ENCODE measurements at regions not wholly inside any gene's neighbourhood (a gene's known extent, or its start where the extent isn't known, plus 50 kb on each side); places are given as distances from the start of the nearest gene placed in this dataset.

- TF ChIP-seq EP300 (IDR thresholded peaks at IDR 0.05): no peak
- TF ChIP-seq, protein P1, sequence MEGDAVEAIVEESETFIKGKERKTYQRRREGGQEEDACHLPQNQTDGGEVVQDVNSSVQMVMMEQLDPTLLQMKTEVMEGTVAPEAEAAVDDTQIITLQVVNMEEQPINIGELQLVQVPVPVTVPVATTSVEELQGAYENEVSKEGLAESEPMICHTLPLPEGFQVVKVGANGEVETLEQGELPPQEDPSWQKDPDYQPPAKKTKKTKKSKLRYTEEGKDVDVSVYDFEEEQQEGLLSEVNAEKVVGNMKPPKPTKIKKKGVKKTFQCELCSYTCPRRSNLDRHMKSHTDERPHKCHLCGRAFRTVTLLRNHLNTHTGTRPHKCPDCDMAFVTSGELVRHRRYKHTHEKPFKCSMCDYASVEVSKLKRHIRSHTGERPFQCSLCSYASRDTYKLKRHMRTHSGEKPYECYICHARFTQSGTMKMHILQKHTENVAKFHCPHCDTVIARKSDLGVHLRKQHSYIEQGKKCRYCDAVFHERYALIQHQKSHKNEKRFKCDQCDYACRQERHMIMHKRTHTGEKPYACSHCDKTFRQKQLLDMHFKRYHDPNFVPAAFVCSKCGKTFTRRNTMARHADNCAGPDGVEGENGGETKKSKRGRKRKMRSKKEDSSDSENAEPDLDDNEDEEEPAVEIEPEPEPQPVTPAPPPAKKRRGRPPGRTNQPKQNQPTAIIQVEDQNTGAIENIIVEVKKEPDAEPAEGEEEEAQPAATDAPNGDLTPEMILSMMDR (IDR thresholded peaks at IDR 0.05): no peak
Observed at GRCh38 chr13:64997438-64997837, 2232.7 kb downstream of the PCDH9 start.

Data from gastroesophageal sphincter (tissue), 3 donors.